Kidney (tissue), 13 donors: ENCODE measurements at regions not wholly inside any gene's neighbourhood (a gene's known extent, or its start where the extent isn't known, plus 50 kb on each side); places are given as distances from the start of the nearest gene placed in this dataset.

ENCODE experiments used
- DNase-seq, 5 donors: peaks; one replicate each; pipeline ENCODE4 v3.0.0-alpha.2; 2013 to 2020
- FAIRE-seq: peaks from 2 replicates; lab custom pipeline; 2012; peaks lifted over from hg19 to GRCh38; lab: Jason Lieb, UNC
- H3K27ac ChIP-seq, 2 donors: one replicate each; pipeline ENCODE4 v1.7.0; 2013; ENCODE audit warnings: low read depth in 2 of 2, low read length in 2 of 2, inconsistent platforms in 1 of 2
- H3K27me3 ChIP-seq: one replicate; pipeline ENCODE4 v1.7.1; 2013; ENCODE audit warnings: low read length, inconsistent platforms; ENCODE audit not compliant: control insufficient read depth, insufficient read depth
- H3K36me3 ChIP-seq, 3 donors: one replicate each; pipeline versions ENCODE4 v1.7.0 to v1.7.1; 2013; ENCODE audit warnings: low read length in 3 of 3, control low read depth in 1 of 3, inconsistent platforms in 1 of 3; ENCODE audit not compliant: insufficient read depth in 3 of 3, control insufficient read depth in 2 of 3
- H3K4me1 ChIP-seq, 3 donors: one replicate each; pipeline versions ENCODE4 v1.7.0 to v1.7.1; 2013; ENCODE audit warnings: low read length in 3 of 3, inconsistent platforms in 1 of 3, low read depth in 1 of 3; ENCODE audit not compliant: control insufficient read depth in 2 of 3, insufficient read depth in 2 of 3
- H3K4me3 ChIP-seq, 3 donors: one replicate each; pipeline versions ENCODE4 v1.7.0 to v1.8.1; 2013; ENCODE audit warnings: low read length in 3 of 3, control low read depth in 1 of 3, inconsistent platforms in 1 of 3
- H3K9ac ChIP-seq, 3 donors: one replicate each; pipeline versions ENCODE4 v1.7.0 to v1.7.1; 2013; ENCODE audit warnings: low read length in 3 of 3, control low read depth in 1 of 3, inconsistent platforms in 1 of 3
- H3K9me3 ChIP-seq, 3 donors: one replicate each; pipeline versions ENCODE4 v1.7.0 to v1.7.1; 2013; ENCODE audit warnings: low read length in 3 of 3, control low read depth in 1 of 3, inconsistent platforms in 1 of 3; ENCODE audit not compliant: control insufficient read depth in 2 of 3, insufficient read depth in 1 of 3
- CTCF ChIP-seq: IDR thresholded peaks from 3 replicates; pipeline ENCODE4 v1.5.1; 2012; ENCODE audit warnings: mild to moderate bottlenecking, moderate library complexity, borderline replicate concordance; ENCODE audit not compliant: insufficient read depth; ENCODE audit errors: extremely low read depth
- intact Hi-C: fragments of 100-400 bp; cut with DNase I; formaldehyde crosslinking; loops from one replicate; pipeline ENCODE4 v1.11.1; 2022
- donor health status: control.
- donor health status: control.
- donor health status: control.
- donor health status: control.
- donor health status: control.
- donor health status: DM: yes; HTN: yes; CAD: no.
- donor health status: Normal renal cell carcinoma (clear cell type).

GRCh38 chr3:89713196-89713595 is 605.8 kb downstream of the EPHA3 start:
- FAIRE-seq (no peak), DNase-seq (no peak)
- TF ChIP-seq CTCF: no peak
- Histone ChIP-seq H3K4me3 (no peak overlapping the region), H3K9me3 (no peaks in the 10 kb centered on the region), H3K9ac (no peak overlapping the region), H3K4me1 (no peaks in the 10 kb centered on the region), H3K27me3 (no peaks in the 10 kb centered on the region), H3K27ac (no peak overlapping the region), H3K36me3 (no peaks in the 10 kb centered on the region)
- intact Hi-C loops: no loop called here

- intact Hi-C loops: no loop called here
- no peak overlapping the region for H3K27ac ChIP-seq
- TF ChIP-seq CTCF: no peak
- FAIRE-seq: no peak
- H3K4me3 ChIP-seq: no peak overlapping the region
- no peaks in the 10 kb centered on the region for H3K36me3 ChIP-seq
- no peaks in the 10 kb centered on the region for H3K4me1 ChIP-seq
- H3K9ac ChIP-seq: no peak overlapping the region
- H3K9me3 ChIP-seq: no peaks in the 10 kb centered on the region
- H3K27me3 ChIP-seq: no peaks in the 10 kb centered on the region
- no peak for DNase-seq
Measured at GRCh38 chr3:89714237-89714636, 606.8 kb downstream of the EPHA3 start.

GRCh38 chr3:89740080-89740880 is 632.9 kb downstream of the EPHA3 start:
- Histone ChIP-seq H3K27me3 (no peaks in the 10 kb centered on the region), H3K4me1 (no peaks in the 10 kb centered on the region), H3K27ac (no peak overlapping the region), H3K9me3 (no peaks in the 10 kb centered on the region), H3K9ac (no peak overlapping the region), H3K36me3 (no peaks in the 10 kb centered on the region), H3K4me3 (no peak overlapping the region)
- DNase-seq (peak in 1 of 5 donors; percentile 1), FAIRE-seq (no peak)
- intact Hi-C loops: no loop called here
- TF ChIP-seq CTCF: no peak

- TF ChIP-seq CTCF: no peak
- intact Hi-C loops: no loop called here
- H3K27ac ChIP-seq: no peak overlapping the region
- no peak overlapping the region for H3K9ac ChIP-seq
- no peaks in the 10 kb centered on the region for H3K9me3 ChIP-seq
- DNase-seq (no peak), FAIRE-seq (no peak)
- no peaks in the 10 kb centered on the region for H3K4me1 ChIP-seq
- no peak overlapping the region for H3K4me3 ChIP-seq
- H3K36me3 ChIP-seq: no peaks in the 10 kb centered on the region
- H3K27me3 ChIP-seq: no peaks in the 10 kb centered on the region
Measured at GRCh38 chr3:89740881-89741177, 633.4 kb downstream of the EPHA3 start.
